Epidermal melanocyte (primary cell): ENCODE measurements at regions not wholly inside any gene's neighbourhood (a gene's known extent, or its start where the extent isn't known, plus 50 kb on each side); places are given as distances from the start of the nearest gene placed in this dataset.
"Not testable (repeated sequence)": the region's sequence is repeated elsewhere in the genome, so short reads cannot be mapped to it uniquely, and the experiment has no call there.

ENCODE experiments used
- DNase-seq: peaks from one replicate; pipeline ENCODE4 v3.0.0; 2011; ENCODE audit warnings: low spot score; ENCODE audit not compliant: insufficient read length

- DNase-seq: no peak
These were observed 1257.9 kb downstream of the NXPH1 start for GRCh38 chr7:9691286-9691685.

GRCh38 chr7:9698375-9698774 lies 1265.0 kb downstream of the NXPH1 start:
- DNase-seq: no peak

- DNase-seq: no peak
These were observed 1264.5 kb upstream of the PHF14 start for GRCh38 chr7:9709216-9709615.

- no peak for DNase-seq
These were observed 1262.3 kb upstream of the PHF14 start for GRCh38 chr7:9711259-9711918.

GRCh38 chr7:9718071-9718661 lies 1255.5 kb upstream of the PHF14 start:
- DNase-seq: no peak

- DNase-seq: no peak
These were observed 1254.4 kb upstream of the PHF14 start for GRCh38 chr7:9719303-9719702.

- no peak for DNase-seq
These were observed 1254.0 kb upstream of the PHF14 start for GRCh38 chr7:9719721-9720120.

- DNase-seq: not testable (repeated sequence)
These were observed 1247.6 kb upstream of the PHF14 start for GRCh38 chr7:9725940-9726663.

GRCh38 chr7:9726811-9727210 lies 1246.9 kb upstream of the PHF14 start:
- not testable (repeated sequence) for DNase-seq

GRCh38 chr7:9727467-9727869 lies 1246.2 kb upstream of the PHF14 start:
- DNase-seq: not testable (repeated sequence)

GRCh38 chr7:9728014-9728657 lies 1245.5 kb upstream of the PHF14 start:
- not testable (repeated sequence) for DNase-seq

GRCh38 chr7:9752033-9752432 lies 1221.6 kb upstream of the PHF14 start:
- no peak for DNase-seq

GRCh38 chr7:9761224-9761623 lies 1212.4 kb upstream of the PHF14 start:
- no peak for DNase-seq

- no peak for DNase-seq
These were observed 1196.8 kb upstream of the PHF14 start for GRCh38 chr7:9776900-9777299.

GRCh38 chr7:9778367-9778766 lies 1195.3 kb upstream of the PHF14 start:
- DNase-seq: no peak

GRCh38 chr7:9781710-9782109 lies 1192.0 kb upstream of the PHF14 start:
- DNase-seq: no peak

GRCh38 chr7:9782275-9782674 lies 1191.4 kb upstream of the PHF14 start:
- DNase-seq: no peak

- no peak for DNase-seq
These were observed 1188.5 kb upstream of the PHF14 start for GRCh38 chr7:9785211-9785610.

- DNase-seq: no peak
These were observed 1177.4 kb upstream of the PHF14 start for GRCh38 chr7:9796241-9796640.

- DNase-seq: no peak
These were observed 1151.0 kb upstream of the PHF14 start for GRCh38 chr7:9822458-9823290.

- no peak for DNase-seq
These were observed 1138.5 kb upstream of the PHF14 start for GRCh38 chr7:9835199-9835598.
